ENCODE measurements at regions not wholly inside any gene's neighbourhood (a gene's known extent, or its start where the extent isn't known, plus 50 kb on each side); places are given as distances from the start of the nearest gene placed in this dataset.

DNA sequence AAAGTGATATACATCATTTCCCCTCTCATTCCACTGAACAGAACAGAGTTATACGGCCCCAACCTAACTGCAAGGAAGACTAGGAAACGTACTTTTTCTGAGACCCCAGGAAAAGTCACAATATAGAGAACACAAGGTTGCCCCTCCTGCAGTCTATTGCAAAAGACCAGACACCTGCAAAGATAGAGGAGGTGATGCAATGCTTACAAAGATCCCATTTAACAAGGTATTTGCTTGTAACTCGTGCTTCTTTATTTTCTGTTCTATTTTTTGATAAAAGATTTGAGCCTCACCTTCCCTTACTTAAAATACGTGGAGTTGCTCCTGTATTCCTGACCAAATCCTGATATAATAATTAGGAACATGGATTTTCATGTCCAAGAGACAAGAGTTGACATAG, 793.0 kb upstream of the ID2 start:
- H3K36me3 ChIP-seq (ENCODE audit: insufficient read depth, low read length, poor library complexity, severe bottlenecking) = no peaks in the 10 kb centered on the region
- H3K9me3 ChIP-seq (ENCODE audit: low read depth, low read length, poor library complexity, severe bottlenecking) = no peaks in the 10 kb centered on the region
- no peak overlapping the region for H3K27ac ChIP-seq (ENCODE audit: low read depth, low read length, poor library complexity, severe bottlenecking)
- intact Hi-C loops (cut with micrococcal nuclease; ENCODE audit: unreplicated experiment) = no loop called here
- CTCF ChIA-PET = no interaction called here
- peaks cover 5% of the 10 kb centered on the region for H3K4me1 ChIP-seq (ENCODE audit: insufficient read depth, low read length, poor library complexity, severe bottlenecking)
- DNase-seq (ENCODE audit: low spot score) = no peak
- TF ChIP-seq, protein P1, sequence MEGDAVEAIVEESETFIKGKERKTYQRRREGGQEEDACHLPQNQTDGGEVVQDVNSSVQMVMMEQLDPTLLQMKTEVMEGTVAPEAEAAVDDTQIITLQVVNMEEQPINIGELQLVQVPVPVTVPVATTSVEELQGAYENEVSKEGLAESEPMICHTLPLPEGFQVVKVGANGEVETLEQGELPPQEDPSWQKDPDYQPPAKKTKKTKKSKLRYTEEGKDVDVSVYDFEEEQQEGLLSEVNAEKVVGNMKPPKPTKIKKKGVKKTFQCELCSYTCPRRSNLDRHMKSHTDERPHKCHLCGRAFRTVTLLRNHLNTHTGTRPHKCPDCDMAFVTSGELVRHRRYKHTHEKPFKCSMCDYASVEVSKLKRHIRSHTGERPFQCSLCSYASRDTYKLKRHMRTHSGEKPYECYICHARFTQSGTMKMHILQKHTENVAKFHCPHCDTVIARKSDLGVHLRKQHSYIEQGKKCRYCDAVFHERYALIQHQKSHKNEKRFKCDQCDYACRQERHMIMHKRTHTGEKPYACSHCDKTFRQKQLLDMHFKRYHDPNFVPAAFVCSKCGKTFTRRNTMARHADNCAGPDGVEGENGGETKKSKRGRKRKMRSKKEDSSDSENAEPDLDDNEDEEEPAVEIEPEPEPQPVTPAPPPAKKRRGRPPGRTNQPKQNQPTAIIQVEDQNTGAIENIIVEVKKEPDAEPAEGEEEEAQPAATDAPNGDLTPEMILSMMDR (conservative IDR thresholded peaks at IDR 0.05; ENCODE audit: low read depth, low read length) = no peak
- no peak for TF ChIP-seq EZH2 (IDR thresholded peaks at IDR 0.05; ENCODE audit: borderline replicate concordance, low read depth, low read length, poor library complexity, severe bottlenecking)
- H3K27me3 ChIP-seq (replicated peaks; ENCODE audit: insufficient read depth, low read depth, low read length, poor library complexity) = no peaks in the 10 kb centered on the region
- POLR2A ChIA-PET (ENCODE audit: low non-redundant PET) = no interaction called here
- BruUV-seq (replicated peaks) = no TSS peak
- no peak overlapping the region for H3K4me3 ChIP-seq (ENCODE audit: low read depth, low read length, poor library complexity, severe bottlenecking)

DNA sequence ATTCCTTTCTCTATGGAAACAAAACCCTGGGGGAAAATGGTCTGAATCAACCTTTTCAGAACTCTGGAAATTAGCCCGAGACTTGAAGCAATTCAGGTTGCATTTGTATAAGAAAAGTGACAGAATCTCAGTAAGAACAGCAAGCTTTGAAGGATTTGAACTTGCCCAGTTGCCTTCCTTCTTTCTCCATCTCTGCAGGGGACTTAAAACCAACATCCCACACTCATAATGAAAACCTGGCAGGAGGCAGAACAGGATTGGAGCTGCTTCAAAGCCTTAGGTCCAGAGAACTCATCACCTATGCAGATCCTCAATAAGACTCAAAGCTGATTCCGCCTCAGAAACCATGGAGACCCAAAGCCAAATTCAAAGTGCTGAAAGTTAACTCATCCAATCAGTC, 790.5 kb upstream of the ID2 start:
- no peak overlapping the region for H3K4me3 ChIP-seq (ENCODE audit: low read depth, low read length, poor library complexity, severe bottlenecking)
- TF ChIP-seq EZH2 (IDR thresholded peaks at IDR 0.05; ENCODE audit: borderline replicate concordance, low read depth, low read length, poor library complexity, severe bottlenecking) = no peak
- TF ChIP-seq, protein P1 (conservative IDR thresholded peaks at IDR 0.05; ENCODE audit: low read depth, low read length) = no peak
- H3K27ac ChIP-seq (ENCODE audit: low read depth, low read length, poor library complexity, severe bottlenecking) = no peak overlapping the region
- POLR2A ChIA-PET (ENCODE audit: low non-redundant PET) = no interaction called here
- H3K27me3 ChIP-seq (replicated peaks; ENCODE audit: insufficient read depth, low read depth, low read length, poor library complexity) = no peaks in the 10 kb centered on the region
- intact Hi-C loops (cut with micrococcal nuclease; ENCODE audit: unreplicated experiment) = no loop called here
- H3K36me3 ChIP-seq (ENCODE audit: insufficient read depth, low read length, poor library complexity, severe bottlenecking) = no peaks in the 10 kb centered on the region
- CTCF ChIA-PET = no interaction called here
- no peak for DNase-seq (ENCODE audit: low spot score)
- H3K9me3 ChIP-seq (ENCODE audit: low read depth, low read length, poor library complexity, severe bottlenecking) = no peaks in the 10 kb centered on the region
- BruUV-seq (replicated peaks) = no TSS peak
- H3K4me1 ChIP-seq (ENCODE audit: insufficient read depth, low read length, poor library complexity, severe bottlenecking) = peaks cover 5% of the 10 kb centered on the region

DNA sequence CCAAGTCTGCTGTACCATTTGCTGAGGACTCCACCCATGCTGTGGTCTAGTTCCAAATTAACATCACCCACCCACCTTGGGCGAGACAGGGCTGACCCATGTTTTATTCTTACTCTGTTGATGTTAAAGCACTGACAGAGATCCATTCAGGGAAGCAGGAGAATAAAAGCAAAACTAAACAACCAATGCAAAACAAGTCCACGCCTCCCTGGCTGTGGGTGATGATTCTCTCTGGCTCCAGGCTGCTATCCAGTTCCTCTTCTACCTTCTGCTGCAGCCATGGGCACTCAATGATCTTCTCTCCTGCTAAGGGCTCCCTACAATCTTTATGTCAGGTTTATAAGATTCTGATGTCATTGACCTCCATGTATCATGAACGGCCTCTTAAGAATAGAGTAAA, 786.6 kb upstream of the ID2 start:
- Histone ChIP-seq H3K36me3 (ENCODE audit: insufficient read depth, low read length, poor library complexity, severe bottlenecking) (no peaks in the 10 kb centered on the region), H3K27ac (ENCODE audit: low read depth, low read length, poor library complexity, severe bottlenecking) (no peak overlapping the region), H3K4me1 (ENCODE audit: insufficient read depth, low read length, poor library complexity, severe bottlenecking) (peaks cover 2% of the 10 kb centered on the region), H3K4me3 (ENCODE audit: low read depth, low read length, poor library complexity, severe bottlenecking) (no peak overlapping the region), H3K27me3 (replicated peaks; ENCODE audit: insufficient read depth, low read depth, low read length, poor library complexity) (no peaks in the 10 kb centered on the region), H3K9me3 (ENCODE audit: low read depth, low read length, poor library complexity, severe bottlenecking) (no peaks in the 10 kb centered on the region)
- ChIA-PET POLR2A (ENCODE audit: low non-redundant PET) (no interaction called here), CTCF (no interaction called here)
- TF ChIP-seq EZH2 (IDR thresholded peaks at IDR 0.05; ENCODE audit: borderline replicate concordance, low read depth, low read length, poor library complexity, severe bottlenecking) = no peak
- TF ChIP-seq, protein P1 (conservative IDR thresholded peaks at IDR 0.05; ENCODE audit: low read depth, low read length) = no peak
- no TSS peak for BruUV-seq (replicated peaks)
- DNase-seq (ENCODE audit: low spot score) = no peak
- intact Hi-C loops (cut with micrococcal nuclease; ENCODE audit: unreplicated experiment) = no loop called here
